ENCODE measurements at regions not wholly inside any gene's neighbourhood (a gene's known extent, or its start where the extent isn't known, plus 50 kb on each side); places are given as distances from the start of the nearest gene placed in this dataset.

GRCh38 chr2:120538691-120539423 lies 192.9 kb downstream of the INHBB start:
- Histone ChIP-seq H3K27ac (no peak overlapping the region), H3K27me3 (no peaks in the 10 kb centered on the region), H3K4me3 (no peak overlapping the region), H3K36me3 (no peaks in the 10 kb centered on the region), H3K9me3 (no peaks in the 10 kb centered on the region), H3K4me1 (no peaks in the 10 kb centered on the region)
- TF ChIP-seq CTCF (IDR thresholded peaks at IDR 0.05) (no peak), POLR2A (IDR thresholded peaks at IDR 0.05) (no peak)
- no peak for DNase-seq

- H3K4me3 ChIP-seq = no peak overlapping the region
- DNase-seq = no peak
- H3K27ac ChIP-seq = no peak overlapping the region
- H3K4me1 ChIP-seq = no peaks in the 10 kb centered on the region
- no peak for TF ChIP-seq POLR2A (IDR thresholded peaks at IDR 0.05)
- no peak for TF ChIP-seq CTCF (IDR thresholded peaks at IDR 0.05)
- H3K36me3 ChIP-seq = no peaks in the 10 kb centered on the region
- H3K27me3 ChIP-seq = no peaks in the 10 kb centered on the region
- no peaks in the 10 kb centered on the region for H3K9me3 ChIP-seq
Observed at GRCh38 chr2:120539424-120539936, 193.5 kb downstream of the INHBB start.

- Histone ChIP-seq H3K4me3 (no peak overlapping the region), H3K27me3 (no peaks in the 10 kb centered on the region), H3K4me1 (no peaks in the 10 kb centered on the region), H3K36me3 (no peaks in the 10 kb centered on the region), H3K9me3 (no peaks in the 10 kb centered on the region), H3K27ac (no peak overlapping the region)
- peak in 1 of 3 donors; percentile 53 for DNase-seq
- TF ChIP-seq CTCF (IDR thresholded peaks at IDR 0.05) = no peak
- no peak for TF ChIP-seq POLR2A (IDR thresholded peaks at IDR 0.05)
Observed at GRCh38 chr2:120539937-120540718, 194.2 kb downstream of the INHBB start.

- Histone ChIP-seq H3K4me1 (no peaks in the 10 kb centered on the region), H3K27me3 (no peaks in the 10 kb centered on the region), H3K9me3 (no peaks in the 10 kb centered on the region), H3K36me3 (no peaks in the 10 kb centered on the region), H3K4me3 (no peak overlapping the region), H3K27ac (no peak overlapping the region)
- DNase-seq = no peak
- TF ChIP-seq CTCF (IDR thresholded peaks at IDR 0.05) (no peak), POLR2A (IDR thresholded peaks at IDR 0.05) (no peak)
Observed at GRCh38 chr2:120540719-120541552, 194.7 kb upstream of the GLI2 start.

- H3K27ac ChIP-seq = no peak overlapping the region
- no peak for DNase-seq
- no peaks in the 10 kb centered on the region for H3K36me3 ChIP-seq
- no peaks in the 10 kb centered on the region for H3K9me3 ChIP-seq
- TF ChIP-seq POLR2A (IDR thresholded peaks at IDR 0.05) (no peak), CTCF (IDR thresholded peaks at IDR 0.05) (no peak)
- no peaks in the 10 kb centered on the region for H3K4me1 ChIP-seq
- no peaks in the 10 kb centered on the region for H3K27me3 ChIP-seq
- no peak overlapping the region for H3K4me3 ChIP-seq
Observed at GRCh38 chr2:120541553-120541932, 194.1 kb upstream of the GLI2 start.
